ENCODE measurements at regions not wholly inside any gene's neighbourhood (a gene's known extent, or its start where the extent isn't known, plus 50 kb on each side); places are given as distances from the start of the nearest gene placed in this dataset.

GRCh38 chr2:236947896-236948295 is 137.8 kb upstream of the COPS8 start (continued):
- TF ChIP-seq USF2 (IDR thresholded peaks at IDR 0.05; ENCODE audit: borderline replicate concordance, low read depth, low read length) = no peak

GRCh38 chr2:236949089-236949905 is 136.4 kb upstream of the COPS8 start:
- no peak for DNase-seq
- Histone ChIP-seq H3K79me2 (ENCODE audit: insufficient read depth) (no peaks in the 10 kb centered on the region), H3K9me3 (no peaks in the 10 kb centered on the region), H3K4me2 (no peak overlapping the region), H3K4me1 (ENCODE audit: control insufficient read depth in 1 of 2, insufficient read depth in 2 of 2, low read depth in 1 of 2, low read length in 1 of 2) (no peaks in the 10 kb centered on the region), H2AFZ (ENCODE audit: low read depth) (no peak overlapping the region), H3K27ac (ENCODE audit: low read depth in 2 of 2, low read length in 1 of 2) (no peak overlapping the region), H3F3A (replicated peaks; ENCODE audit: insufficient read depth) (no peaks in the 10 kb centered on the region), H3K27me3 (ENCODE audit: insufficient read depth) (no peaks in the 10 kb centered on the region), H3K36me3 (replicated peaks in 1 of 2; ENCODE audit: control insufficient read depth in 1 of 2, insufficient read depth in 2 of 2, low read length in 1 of 2) (no peaks in the 10 kb centered on the region), H3K9ac (no peak overlapping the region), H3K9me2 (no peaks in the 10 kb centered on the region), H4K20me1 (ENCODE audit: insufficient read depth) (no peaks in the 10 kb centered on the region), H3K4me3 (ENCODE audit: low read depth in 2 of 2, low read length in 1 of 2) (no peak overlapping the region)
- ChIA-PET POLR2A (no interaction called here), CTCF (no interaction called here)
- WGBS (ENCODE audit: low lambda C conversion rate) = 65% methylated on average over 20 of the region's 20 CpGs
- TF ChIP-seq REST (IDR thresholded peaks at IDR 0.05; ENCODE audit: low read depth, low read length) = no peak
- TF ChIP-seq RFX5 (IDR thresholded peaks at IDR 0.05; ENCODE audit: low read length) = no peak
- TF ChIP-seq ZBTB33 (IDR thresholded peaks at IDR 0.05; ENCODE audit: borderline replicate concordance, low read depth) = no peak
- TF ChIP-seq MEF2A (IDR thresholded peaks at IDR 0.05; ENCODE audit: borderline replicate concordance, low read depth) = no peak
- TF ChIP-seq PBX3 (IDR thresholded peaks at IDR 0.05) = no peak
- no peak for TF ChIP-seq POLR2AphosphoS5 (IDR thresholded peaks at IDR 0.05; ENCODE audit: low read depth, low read length)
- no peak for TF ChIP-seq MXI1 (IDR thresholded peaks at IDR 0.05; ENCODE audit: low read depth, low read length)
- no peak for TF ChIP-seq USF1 (IDR thresholded peaks at IDR 0.05; ENCODE audit: borderline replicate concordance, low read depth)
- TF ChIP-seq JUND (IDR thresholded peaks at IDR 0.05) = no peak
- no peak for TF ChIP-seq FOXM1 (IDR thresholded peaks at IDR 0.05; ENCODE audit: low read depth)
- TF ChIP-seq CTCF (IDR thresholded peaks at IDR 0.05) = no peak
- no peak for TF ChIP-seq EP300 (IDR thresholded peaks at IDR 0.05; ENCODE audit: borderline replicate concordance in 1 of 2, low read depth in 1 of 2, low read length in 1 of 2)
- TF ChIP-seq TEAD4 (IDR thresholded peaks at IDR 0.05; ENCODE audit: borderline replicate concordance, insufficient read depth) = no peak
- no peak for TF ChIP-seq RCOR1 (IDR thresholded peaks at IDR 0.05; ENCODE audit: low read length)
- TF ChIP-seq FOSL2 (IDR thresholded peaks at IDR 0.05; ENCODE audit: borderline replicate concordance, low read depth) = no peak
